ENCODE measurements at regions not wholly inside any gene's neighbourhood (a gene's known extent, or its start where the extent isn't known, plus 50 kb on each side); places are given as distances from the start of the nearest gene placed in this dataset.
"Not testable (repeated sequence)": the region's sequence is repeated elsewhere in the genome, so short reads cannot be mapped to it uniquely, and the experiment has no call there.

- no peaks in the 10 kb centered on the region for H3K36me3 ChIP-seq (ENCODE audit: control insufficient read depth, insufficient read depth, low read length)
- TF ChIP-seq CTCF (IDR thresholded peaks at IDR 0.05; ENCODE audit: insufficient read depth, low read length, poor library complexity, severe bottlenecking) = no peak
- DNase-seq (ENCODE audit: low read depth) = no peak
- H3K27me3 ChIP-seq (ENCODE audit: control insufficient read depth, insufficient read depth, low read length) = no peaks in the 10 kb centered on the region
- no peak overlapping the region for H3K4me3 ChIP-seq (ENCODE audit: low read depth, low read length)
Observed at GRCh38 chr7:106451171-106451570, 166.4 kb upstream of the NAMPT start.

- Histone ChIP-seq H3K4me3 (ENCODE audit: low read depth, low read length) (no peak overlapping the region), H3K36me3 (ENCODE audit: control insufficient read depth, insufficient read depth, low read length) (no peaks in the 10 kb centered on the region), H3K27me3 (ENCODE audit: control insufficient read depth, insufficient read depth, low read length) (no peaks in the 10 kb centered on the region)
- no peak for DNase-seq (ENCODE audit: low read depth)
- no peak for TF ChIP-seq CTCF (IDR thresholded peaks at IDR 0.05; ENCODE audit: insufficient read depth, low read length, poor library complexity, severe bottlenecking)
Observed at GRCh38 chr7:106450716-106451115, 165.9 kb upstream of the NAMPT start.

GRCh38 chr7:106448992-106449859 lies 164.4 kb upstream of the NAMPT start:
- no peak for DNase-seq (ENCODE audit: low read depth)
- no peak overlapping the region for H3K4me3 ChIP-seq (ENCODE audit: low read depth, low read length)
- TF ChIP-seq CTCF (IDR thresholded peaks at IDR 0.05; ENCODE audit: insufficient read depth, low read length, poor library complexity, severe bottlenecking) = no peak
- H3K36me3 ChIP-seq (ENCODE audit: control insufficient read depth, insufficient read depth, low read length) = no peaks in the 10 kb centered on the region
- no peaks in the 10 kb centered on the region for H3K27me3 ChIP-seq (ENCODE audit: control insufficient read depth, insufficient read depth, low read length)

- DNase-seq (ENCODE audit: low read depth) = no peak
- no peaks in the 10 kb centered on the region for H3K27me3 ChIP-seq (ENCODE audit: control insufficient read depth, insufficient read depth, low read length)
- no peak for TF ChIP-seq CTCF (IDR thresholded peaks at IDR 0.05; ENCODE audit: insufficient read depth, low read length, poor library complexity, severe bottlenecking)
- no peak overlapping the region for H3K4me3 ChIP-seq (ENCODE audit: low read depth, low read length)
- no peaks in the 10 kb centered on the region for H3K36me3 ChIP-seq (ENCODE audit: control insufficient read depth, insufficient read depth, low read length)
Observed at GRCh38 chr7:106448346-106448991, 163.7 kb upstream of the NAMPT start.

GRCh38 chr7:106447318-106447847 lies 162.6 kb upstream of the NAMPT start:
- H3K4me3 ChIP-seq (ENCODE audit: low read depth, low read length) = no peak overlapping the region
- H3K27me3 ChIP-seq (ENCODE audit: control insufficient read depth, insufficient read depth, low read length) = no peaks in the 10 kb centered on the region
- TF ChIP-seq CTCF (IDR thresholded peaks at IDR 0.05; ENCODE audit: insufficient read depth, low read length, poor library complexity, severe bottlenecking) = no peak
- DNase-seq (ENCODE audit: low read depth) = no peak
- no peaks in the 10 kb centered on the region for H3K36me3 ChIP-seq (ENCODE audit: control insufficient read depth, insufficient read depth, low read length)

GRCh38 chr7:106445366-106445765 lies 160.6 kb upstream of the NAMPT start:
- not testable (repeated sequence) for H3K4me3 ChIP-seq (ENCODE audit: low read depth, low read length); DNase-seq (ENCODE audit: low read depth); H3K27me3 ChIP-seq (ENCODE audit: control insufficient read depth, insufficient read depth, low read length); H3K36me3 ChIP-seq (ENCODE audit: control insufficient read depth, insufficient read depth, low read length)

Data from kidney epithelial cell (primary cell).